Putamen (tissue), 1 donor: ENCODE measurements at regions not wholly inside any gene's neighbourhood (a gene's known extent, or its start where the extent isn't known, plus 50 kb on each side); places are given as distances from the start of the nearest gene placed in this dataset.
"Not testable (repeated sequence)": the region's sequence is repeated elsewhere in the genome, so short reads cannot be mapped to it uniquely, and the experiment has no call there.

Source experiments
- DNase-seq: peaks from one replicate; pipeline ENCODE4 v3.0.0-alpha.2; 2016; ENCODE audit warnings: low spot score

DNA sequence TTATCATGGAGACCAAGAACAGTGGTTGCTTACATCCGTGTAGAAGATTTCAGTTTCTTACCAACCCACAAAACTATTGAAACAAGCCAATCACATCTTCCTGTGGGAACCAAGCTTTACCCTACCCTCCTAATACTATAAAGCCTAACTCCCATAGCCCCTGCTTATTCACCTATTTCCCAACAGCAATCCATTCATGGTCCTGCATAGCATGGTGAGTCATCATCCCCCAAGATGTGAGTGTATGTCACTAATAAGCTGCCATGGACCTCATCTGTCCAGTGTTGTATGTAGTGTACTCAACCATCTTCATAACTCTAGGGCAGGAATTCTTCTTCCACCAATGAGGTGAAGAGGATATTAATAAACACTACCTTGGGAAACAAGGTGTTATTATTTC, 1620.4 kb upstream of the FLRT2 start:
- DNase-seq: no peak

DNA sequence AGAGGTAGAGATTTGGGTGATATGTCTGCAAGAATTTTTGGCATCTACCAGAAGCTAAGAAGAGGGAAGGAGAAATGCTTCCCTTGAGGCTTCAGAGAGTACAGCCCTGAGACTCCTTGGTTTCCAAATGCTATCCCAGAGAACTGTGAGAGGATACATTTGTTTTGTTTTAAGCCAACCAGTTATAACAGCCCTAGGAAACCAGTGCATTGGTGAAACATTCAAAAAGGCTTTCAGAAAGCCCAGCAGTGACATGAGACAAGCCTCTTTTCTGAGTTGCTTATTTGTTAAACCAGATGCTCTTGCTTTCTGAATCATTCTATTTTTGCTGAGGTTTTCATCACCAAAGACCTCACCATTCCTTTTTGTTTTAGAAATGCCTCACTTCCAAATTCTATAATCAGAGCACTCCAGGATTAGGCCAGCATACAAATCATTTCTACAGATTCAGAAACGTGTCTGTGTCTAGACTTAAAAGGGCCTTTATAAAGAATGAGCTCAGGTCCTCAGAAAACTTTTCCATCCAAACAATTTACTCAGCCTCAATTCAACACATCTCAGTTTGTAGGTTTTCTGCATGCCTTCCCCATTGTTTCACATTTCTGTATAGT, 1617.8 kb upstream of the FLRT2 start:
- no peak for DNase-seq

DNA sequence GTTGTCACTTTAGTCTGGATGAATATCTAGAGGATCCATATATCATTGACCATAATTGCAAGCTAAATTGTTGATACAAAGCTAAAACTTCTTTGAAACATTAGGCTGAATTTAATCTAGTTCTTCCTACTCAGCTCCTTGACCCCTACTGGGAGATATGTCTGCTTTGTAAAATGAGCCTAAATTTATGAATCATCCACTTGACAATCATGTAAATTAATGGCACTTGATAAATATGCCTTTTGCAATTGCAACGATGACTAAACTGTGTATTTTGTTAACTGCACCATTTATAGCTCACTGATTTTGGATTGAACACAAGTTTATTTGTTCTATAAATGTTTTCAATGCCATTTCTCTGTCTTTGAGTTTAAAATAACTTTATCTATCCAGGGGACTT, 1616.5 kb upstream of the FLRT2 start:
- DNase-seq: no peak

DNA sequence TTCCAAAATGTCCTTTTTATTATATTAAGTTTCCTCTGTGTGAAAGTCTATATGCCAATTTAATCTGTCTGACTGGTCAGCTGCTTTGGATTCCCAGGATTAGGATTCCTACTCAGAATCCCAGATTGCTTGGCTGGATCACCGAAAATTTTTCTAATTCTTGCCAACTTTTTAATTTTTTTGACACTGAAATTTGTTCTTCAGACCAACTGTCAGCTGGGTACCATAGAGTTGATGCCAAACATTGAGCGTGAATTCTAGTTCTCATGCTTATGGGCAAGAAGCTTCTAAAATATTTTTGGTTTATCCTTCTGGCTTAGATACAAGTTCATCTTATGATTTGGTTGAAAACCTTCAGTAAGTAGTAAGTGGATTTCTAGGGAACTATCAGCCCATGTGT, 1611.4 kb upstream of the FLRT2 start:
- DNase-seq: no peak

DNA sequence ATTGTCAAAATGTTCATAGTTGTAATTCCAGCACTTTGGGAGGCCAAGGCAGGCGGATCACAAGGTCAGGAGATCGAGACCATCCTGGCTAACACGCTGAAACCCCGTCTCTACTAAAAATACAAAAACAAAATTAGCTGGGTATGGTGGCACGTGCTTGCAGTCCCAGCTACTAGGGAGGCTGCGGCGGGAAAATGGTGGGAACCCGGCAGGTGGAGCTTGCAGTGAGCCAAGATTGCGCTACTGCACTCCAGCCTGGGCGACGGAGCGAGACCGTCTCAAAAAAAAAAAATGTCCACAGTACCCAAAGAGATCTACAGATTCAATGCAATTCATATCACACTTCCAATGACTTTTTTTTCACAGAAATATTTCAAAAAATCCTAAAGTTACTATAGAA, 1610.3 kb upstream of the FLRT2 start:
- not testable (repeated sequence) for DNase-seq

DNA sequence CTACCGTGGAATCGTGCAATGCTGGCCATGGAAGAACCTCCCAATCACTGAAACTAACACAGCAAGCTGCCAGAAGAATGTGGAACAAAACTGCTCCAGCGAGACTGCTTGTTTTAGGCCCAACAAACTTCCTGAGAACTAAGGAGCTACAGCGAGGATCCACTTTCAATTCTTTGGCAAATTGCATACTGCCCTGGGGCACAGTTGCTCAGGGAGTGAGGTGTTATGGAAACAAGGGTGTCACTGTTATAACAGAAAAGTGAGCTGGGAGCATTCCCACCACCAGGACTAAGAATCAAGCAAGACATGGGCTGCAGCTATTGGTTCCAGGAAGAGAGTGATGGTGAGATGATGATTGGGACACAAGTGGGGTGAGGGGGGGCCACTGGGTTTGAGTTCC, 1606.1 kb upstream of the FLRT2 start:
- no peak for DNase-seq

DNA sequence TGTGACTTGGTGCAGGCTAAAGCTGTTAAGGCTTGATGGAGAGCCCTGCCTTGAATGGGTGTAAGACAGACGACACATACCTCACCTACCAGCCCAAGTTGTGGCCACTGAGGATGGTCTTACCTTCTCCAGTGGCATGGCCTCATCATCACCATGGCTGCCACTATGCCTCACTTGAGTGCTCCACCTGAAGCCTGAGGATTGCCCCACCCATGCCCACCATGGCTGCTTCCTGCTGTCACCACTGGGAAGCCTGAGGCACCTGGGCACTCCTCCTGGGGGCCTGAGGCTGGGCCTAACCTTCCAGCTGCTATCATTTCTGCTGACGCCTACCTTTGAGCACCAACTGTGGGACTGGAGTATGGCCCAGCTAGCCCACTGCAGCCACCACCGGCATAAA, 1605.7 kb upstream of the FLRT2 start:
- DNase-seq: no peak

DNA sequence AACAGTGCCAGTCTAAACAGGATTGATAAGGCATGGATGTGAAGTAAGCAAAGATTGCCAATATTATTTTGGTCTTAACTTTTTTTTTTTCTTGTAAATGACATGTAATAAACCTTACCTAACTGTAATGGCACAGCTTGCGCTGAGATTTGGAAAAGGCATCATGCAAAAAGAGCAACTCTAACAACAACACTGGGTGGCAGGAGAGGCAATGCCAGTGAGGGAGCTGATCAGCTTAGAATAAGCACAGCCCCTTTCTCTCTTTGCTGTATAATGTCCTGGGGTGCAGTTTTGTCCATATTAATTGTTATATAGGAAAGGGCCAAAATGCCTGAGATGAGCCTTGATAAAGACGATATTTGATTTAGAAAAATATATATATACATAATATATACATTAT, 1589.7 kb upstream of the FLRT2 start:
- DNase-seq: no peak

DNA sequence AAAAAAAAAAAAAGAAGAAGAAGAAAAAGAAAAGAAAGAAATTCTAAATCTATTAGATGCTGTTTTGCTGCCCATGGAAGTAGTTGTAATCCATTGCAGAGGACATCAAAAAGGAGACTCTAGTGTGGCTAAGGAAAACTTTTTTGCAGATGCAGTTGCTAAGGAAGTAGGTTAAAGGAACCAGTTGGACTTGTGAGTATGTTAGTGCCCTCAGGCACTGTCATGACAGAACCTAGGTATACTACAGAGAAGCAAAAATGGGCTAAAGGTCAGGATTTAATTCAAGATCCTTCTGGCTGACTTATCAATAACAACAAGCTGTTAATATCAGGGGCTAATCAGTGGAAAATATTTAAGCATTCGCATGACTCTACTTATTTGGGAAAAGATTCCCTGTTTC, 1571.6 kb upstream of the FLRT2 start:
- no peak for DNase-seq

DNA sequence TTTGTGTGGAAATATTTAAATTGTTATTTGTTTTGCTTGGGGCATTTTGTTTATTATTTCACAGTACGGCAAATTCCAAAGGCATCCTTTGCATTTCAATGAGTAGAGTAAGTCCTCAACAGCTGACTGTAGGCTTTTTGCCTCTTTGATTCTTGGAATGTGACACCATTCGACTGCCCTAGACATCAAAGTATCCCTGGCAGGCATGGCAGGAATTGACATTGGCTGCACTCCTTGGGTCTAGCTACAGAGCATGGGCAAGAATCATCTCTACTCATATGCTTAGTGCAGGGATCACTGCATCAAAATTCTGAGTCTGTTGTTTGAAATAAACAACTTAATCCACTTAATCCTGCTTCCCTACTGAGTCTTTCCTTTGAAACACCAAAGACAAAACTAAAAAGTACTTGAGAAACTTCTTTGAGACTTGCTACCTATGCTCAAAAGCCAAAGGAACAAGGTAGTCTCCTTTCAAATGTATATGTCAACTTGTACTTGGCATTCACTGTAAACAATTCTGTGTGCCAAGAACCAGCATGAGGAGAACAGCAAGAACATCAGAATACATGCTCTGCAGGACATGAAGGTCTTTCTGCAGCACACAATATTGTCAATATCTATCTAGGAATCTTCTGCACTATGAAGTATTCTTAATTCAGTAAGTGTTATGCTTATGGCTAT, 1569.0 kb upstream of the FLRT2 start:
- DNase-seq: no peak

DNA sequence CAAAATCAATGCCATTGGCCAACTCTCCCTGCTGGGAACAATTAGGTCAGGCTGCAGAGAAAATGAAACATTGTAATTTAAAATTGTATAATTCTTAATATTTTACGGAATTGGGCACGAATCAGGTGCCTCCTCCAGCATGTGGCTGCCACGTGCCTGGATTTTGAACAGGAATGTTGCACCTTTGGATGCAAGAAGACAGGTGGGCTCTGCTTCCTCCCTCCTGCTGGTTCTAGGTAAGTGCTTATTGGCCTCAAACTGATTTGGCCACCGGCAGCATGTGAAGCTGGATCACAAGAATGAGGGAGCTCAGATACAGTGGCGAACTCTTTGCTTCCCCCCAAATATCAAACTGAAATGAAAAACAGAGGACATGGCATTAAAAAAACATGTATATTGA, 1559.9 kb upstream of the FLRT2 start:
- DNase-seq: no peak

DNA sequence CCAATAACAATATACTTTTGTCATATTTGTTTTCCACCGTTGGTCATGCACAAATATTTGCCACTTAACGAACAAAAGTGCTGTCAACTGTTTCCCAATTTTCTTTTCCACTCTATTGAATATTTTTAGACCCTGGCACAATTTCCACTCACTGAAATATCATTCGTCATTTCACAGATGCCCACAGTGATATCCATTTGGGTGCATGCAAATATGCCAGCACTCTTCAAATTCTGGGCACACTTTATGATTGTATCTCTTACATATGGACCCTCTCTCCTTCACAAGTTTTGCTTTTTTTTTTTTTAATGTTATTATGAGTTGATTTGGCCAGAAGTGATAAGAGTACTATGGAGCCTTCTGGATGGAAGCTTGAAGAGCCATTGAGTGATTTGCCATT, 1557.3 kb upstream of the FLRT2 start:
- DNase-seq: no peak

DNA sequence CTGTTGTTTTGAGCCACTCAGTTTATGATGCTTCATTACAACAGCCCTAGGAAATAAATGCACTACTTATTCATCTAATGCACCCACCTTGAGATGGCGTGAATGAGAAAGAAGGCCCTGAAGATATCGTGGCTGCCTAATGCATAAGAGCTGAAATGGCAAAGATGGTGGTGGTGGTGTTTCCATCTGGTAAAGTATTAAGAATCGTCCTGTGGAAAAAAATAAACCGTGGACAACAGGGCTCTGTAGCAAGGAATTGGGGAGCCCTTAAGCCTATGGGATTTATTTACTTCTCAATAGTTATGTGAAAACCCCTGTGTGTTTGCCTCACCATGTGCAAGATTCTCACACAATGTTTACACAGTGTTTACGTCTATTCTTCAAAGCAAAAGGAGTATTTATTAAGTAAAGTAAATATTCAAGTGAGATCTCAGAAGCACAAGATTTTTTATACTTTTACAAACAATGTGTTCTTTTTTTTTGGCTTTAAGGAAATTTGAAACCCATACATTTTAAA, 1555.2 kb upstream of the FLRT2 start:
- DNase-seq: no peak

DNA sequence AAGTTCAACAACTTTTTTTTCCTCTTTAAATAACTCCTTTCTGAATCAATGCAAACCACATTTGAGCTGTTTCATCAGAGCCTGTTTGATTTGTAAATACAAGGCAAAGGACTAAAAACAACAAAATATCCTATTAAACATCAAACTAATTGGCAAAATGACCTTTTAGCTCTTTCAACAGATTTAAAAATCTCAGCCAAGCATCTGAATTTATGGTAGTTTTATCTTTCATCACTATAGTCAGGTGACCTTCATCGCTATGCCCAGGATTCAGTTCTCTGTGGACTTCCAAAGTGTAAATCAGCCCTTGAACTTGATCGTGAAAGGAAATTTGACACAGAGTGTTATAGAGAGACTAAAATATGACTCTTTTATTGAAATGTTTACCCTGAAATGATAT, 1554.5 kb upstream of the FLRT2 start:
- DNase-seq: no peak

DNA sequence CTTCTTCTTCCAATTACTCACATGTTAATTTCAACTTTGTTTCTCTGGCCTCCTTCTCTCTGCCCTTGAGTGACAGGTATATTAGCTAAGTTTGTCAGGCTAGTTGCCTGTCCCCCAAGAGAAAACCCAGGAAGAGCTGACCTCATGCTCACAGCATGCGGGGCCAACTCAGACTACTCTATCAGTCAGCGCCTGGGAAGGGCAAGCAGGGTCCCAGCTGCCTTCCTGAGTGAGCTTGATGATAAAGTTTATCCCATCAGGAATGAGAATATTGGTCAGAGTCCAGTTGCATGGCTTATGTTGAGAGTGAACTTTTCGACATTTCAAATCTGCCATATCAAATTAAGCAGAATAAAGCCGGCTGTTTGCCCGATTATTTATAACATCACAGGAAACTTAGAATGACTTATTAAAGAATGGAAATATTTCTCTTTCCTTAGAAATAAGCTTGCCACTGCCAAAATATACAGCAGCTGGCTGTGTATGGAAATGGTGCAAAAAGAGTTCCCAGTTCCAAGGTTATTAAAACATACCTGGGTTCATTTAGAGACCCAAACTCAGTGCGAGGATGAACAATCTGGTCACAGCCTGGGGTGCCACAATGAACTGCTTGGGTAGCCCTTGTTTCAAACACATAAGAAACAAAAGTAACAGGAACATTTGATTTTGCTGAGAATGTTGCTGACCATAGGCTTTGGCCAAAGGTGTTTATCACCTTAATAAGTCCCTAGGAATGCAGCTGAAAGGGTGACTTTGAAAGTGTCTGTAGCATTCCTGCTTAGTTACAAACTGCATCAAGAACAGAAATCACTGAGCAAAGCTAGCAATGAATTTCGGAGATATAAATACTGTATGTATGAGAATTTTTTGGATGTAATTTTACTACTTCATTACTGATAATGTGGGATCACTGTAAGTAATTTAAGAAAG, 1553.8 kb upstream of the FLRT2 start:
- DNase-seq: no peak

DNA sequence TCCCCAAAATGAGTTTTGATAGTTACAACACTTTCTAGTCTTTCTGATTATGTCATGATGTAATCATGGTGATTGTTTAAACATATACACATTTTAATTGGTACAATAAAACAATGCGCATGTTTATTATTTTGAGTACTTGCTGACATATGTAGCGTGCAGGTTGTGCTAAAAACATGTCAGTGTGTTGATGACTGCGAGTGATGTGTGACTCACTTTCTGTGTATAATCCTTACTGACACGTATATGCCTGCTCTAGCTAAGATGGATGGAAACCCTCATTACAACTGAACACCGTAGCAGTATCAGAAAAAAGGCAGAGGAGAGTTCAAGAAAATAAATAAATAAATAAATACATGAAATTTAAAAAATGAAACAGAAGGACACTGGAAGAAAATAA, 1552.4 kb upstream of the FLRT2 start:
- no peak for DNase-seq

DNA sequence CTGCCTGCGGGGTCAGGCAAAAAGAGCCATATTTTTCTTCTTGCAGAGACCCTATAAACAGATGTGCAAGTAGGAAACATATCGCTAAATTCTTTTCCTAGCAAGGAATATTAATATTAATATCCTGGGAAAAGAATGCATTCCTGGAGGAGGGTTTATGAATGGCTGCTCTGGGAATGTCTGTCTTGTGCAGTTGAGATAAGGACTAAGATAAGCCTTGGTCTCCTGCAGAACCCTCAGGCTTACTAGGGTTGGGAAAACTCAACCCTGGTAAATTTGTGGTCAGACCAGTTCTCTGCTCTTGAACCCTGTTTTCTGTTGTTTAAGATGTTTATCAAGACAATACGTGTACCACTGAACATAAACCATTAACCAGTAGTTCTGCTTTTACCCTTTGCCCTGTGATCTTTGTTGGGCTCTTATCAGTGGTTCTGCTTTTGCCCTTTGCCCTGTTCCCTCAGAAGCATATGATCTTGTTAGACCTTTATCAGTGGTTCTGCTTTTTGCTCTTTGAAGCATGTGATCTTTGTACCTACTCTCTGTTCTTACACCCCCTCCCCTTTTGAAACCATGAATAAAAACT, 1548.2 kb upstream of the FLRT2 start:
- DNase-seq: not testable (repeated sequence)

DNA sequence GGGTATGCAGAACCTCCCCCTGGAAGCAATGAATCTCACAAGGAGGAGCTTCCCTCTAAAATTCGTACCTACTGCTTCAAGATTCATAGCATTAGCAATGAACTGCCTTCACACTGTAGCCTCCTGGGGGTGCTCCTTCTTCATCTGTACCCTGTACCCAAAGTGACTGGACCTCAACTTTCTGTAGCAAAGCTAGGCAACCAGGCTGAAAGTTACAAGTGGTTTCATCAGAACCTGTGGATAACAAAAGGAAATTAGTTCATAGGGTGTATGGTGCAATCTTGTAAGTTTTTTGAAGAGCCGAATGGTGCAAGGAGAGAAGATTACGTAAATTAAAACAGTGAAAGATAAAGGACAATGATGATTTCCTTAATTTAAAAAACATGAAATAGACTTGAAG, 1541.7 kb upstream of the FLRT2 start:
- no peak for DNase-seq

DNA sequence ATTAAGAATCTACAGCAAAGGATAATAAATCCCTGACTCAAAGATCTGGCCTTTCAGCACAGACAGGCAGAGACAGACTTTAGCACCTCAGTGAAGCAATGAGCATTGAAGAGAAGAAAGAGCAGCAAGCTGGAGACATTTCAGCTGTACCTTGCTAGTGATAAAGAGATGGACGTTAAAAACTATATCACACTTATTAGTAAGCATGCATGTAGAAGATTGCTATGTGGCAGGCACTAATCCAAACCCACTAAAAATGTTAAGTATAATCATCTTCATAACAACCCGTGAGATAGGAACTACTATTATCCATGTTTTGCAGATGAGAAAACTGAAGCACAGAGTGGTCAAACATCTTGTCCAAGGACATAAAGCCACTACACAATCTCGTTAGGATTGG, 1538.3 kb upstream of the FLRT2 start:
- no peak for DNase-seq

DNA sequence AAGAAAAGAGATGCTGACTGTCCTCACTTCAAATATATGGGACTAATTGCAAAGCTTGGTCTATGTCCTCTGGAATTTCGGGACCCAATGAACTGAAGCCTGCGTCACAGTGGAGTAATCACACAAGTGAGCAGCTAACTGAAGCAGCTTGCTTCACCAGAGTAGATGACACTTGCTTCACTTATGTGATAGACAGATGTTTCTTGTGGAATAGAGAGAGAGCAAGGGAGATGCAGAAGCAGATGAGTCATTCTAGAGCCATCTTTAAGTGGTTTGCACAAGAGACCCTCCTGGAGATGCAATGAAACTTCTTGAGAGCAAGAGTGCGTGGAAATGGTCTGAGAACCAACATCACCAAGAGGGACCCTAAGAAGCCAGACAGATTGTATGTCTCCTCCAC, 1537.1 kb upstream of the FLRT2 start:
- no peak for DNase-seq

DNA sequence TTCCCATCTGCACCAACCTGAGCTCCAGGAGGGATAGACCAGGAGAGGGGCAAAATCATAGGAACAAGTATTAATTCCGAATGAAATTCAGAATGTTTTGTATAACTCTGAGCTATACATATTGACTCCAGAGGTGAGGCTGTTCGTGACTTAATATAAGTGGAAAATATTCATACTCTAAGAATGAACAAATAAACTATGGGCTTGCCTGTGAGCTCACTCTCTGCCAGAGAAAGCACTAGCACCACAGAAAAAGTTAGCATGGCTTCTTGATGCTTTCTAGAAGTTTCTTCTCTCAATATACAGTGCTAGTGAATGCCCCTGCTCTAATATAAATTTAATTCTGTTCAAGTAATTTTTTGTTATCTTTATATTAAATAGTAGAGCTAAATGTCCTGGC, 1536.4 kb upstream of the FLRT2 start:
- no peak for DNase-seq

DNA sequence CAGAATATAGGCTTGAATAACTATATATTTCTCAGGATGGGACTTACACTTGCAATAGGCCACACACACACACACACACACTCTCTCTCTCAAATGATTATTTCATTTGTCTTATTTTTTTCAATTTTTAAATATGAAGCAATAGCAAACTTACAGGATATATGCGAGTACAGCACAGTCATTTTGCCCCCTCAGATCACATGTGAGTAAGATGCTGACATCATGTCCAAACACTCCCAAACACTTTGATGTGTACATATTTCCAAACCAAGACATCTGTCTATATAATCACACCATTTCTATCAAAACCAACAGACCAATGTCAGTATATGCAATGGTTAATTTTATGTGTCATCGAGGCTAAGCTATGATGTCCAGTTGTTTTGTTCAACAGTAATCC, 1535.9 kb upstream of the FLRT2 start:
- DNase-seq: no peak

DNA sequence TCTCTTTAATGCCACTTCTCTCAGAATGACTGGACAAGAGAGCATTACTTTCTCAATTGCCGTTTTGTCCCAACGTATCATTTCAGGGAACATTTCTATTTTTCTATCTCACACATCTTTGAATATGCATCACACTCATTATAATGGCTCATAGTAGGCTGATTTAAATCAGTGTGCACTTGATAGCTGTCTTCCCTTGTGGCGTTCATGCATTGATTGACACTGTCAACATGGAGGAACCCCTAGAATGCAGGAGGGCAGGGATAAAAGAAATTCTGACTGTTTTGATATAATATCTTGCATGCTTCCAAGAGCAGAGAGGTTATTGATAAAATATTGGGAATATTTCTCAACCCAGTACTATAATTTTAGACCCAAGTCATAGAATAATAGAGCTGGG, 1528.9 kb upstream of the FLRT2 start:
- DNase-seq: no peak
